Omental fat pad (tissue), 3 donors: ENCODE measurements at regions not wholly inside any gene's neighbourhood (a gene's known extent, or its start where the extent isn't known, plus 50 kb on each side); places are given as distances from the start of the nearest gene placed in this dataset.
"Not testable (repeated sequence)": the region's sequence is repeated elsewhere in the genome, so short reads cannot be mapped to it uniquely, and the experiment has no call there.

Source experiments
- ATAC-seq: fragments of 150-250 bp; one replicate; pipeline ENCODE4 v1.9.1; 2016; ENCODE audit warnings: mild to moderate bottlenecking, moderate library complexity; ENCODE audit not compliant: low FRiP score
- DNase-seq: peaks from one replicate; pipeline ENCODE4 v3.0.0-alpha.2; 2019; ENCODE audit warnings: low spot score
- CTCF ChIP-seq, 3 donors: fragments of 450-650 bp; IDR thresholded peaks; one replicate each; pipeline ENCODE4 v1.5.1; 2016 to 2017; ENCODE audit warnings: antibody characterized with exemption in 3 of 3, mild to moderate bottlenecking in 3 of 3, moderate library complexity in 2 of 3

- DNase-seq: no peak
- no peak for TF ChIP-seq CTCF (IDR thresholded peaks at IDR 0.05)
- ATAC-seq: no peak
Observed at GRCh38 chr9:71279151-71279739, 157.8 kb upstream of the TRPM3 start.

DNA sequence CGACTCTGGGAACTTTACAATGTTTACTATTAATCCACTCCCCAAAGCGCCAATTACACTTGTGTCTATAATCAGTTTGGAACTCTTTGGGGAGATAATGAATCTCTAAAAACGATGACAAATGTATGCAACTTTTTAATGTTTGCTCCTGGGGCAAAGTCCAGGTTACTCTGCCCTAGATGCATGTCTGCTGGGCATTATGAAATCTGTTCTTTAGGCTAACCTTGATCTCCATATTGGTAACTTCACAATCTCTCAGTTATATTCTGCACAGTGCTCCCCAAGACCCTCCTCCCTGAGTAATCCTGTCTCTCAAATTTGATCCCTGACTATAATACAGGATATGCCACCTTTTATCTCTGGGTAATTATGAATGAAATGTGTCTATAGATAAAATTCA lies 152.2 kb upstream of the TRPM3 start:
- DNase-seq: no peak
- no peak for TF ChIP-seq CTCF (IDR thresholded peaks at IDR 0.05)
- no peak for ATAC-seq

- no peak for ATAC-seq
Observed at GRCh38 chr9:71271602-71272001, 150.2 kb upstream of the TRPM3 start.

GRCh38 chr9:71270554-71270953 lies 149.1 kb upstream of the TRPM3 start:
- no peak for ATAC-seq
- no peak for DNase-seq
- TF ChIP-seq CTCF (IDR thresholded peaks at IDR 0.05): no peak

More at GRCh38 chr9:71271602-71272001, 150.2 kb upstream of the TRPM3 start:
- no peak for TF ChIP-seq CTCF (IDR thresholded peaks at IDR 0.05)
- no peak for DNase-seq

GRCh38 chr9:71269859-71270258 lies 148.4 kb upstream of the TRPM3 start:
- no peak for DNase-seq
- TF ChIP-seq CTCF (IDR thresholded peaks at IDR 0.05): no peak

GRCh38 chr9:71268871-71269635 lies 147.6 kb upstream of the TRPM3 start:
- no peak for ATAC-seq
- no peak for TF ChIP-seq CTCF (IDR thresholded peaks at IDR 0.05)
- DNase-seq: no peak

More at GRCh38 chr9:71269859-71270258, 148.4 kb upstream of the TRPM3 start:
- ATAC-seq: no peak

GRCh38 chr9:71263451-71263850 lies 142.0 kb upstream of the TRPM3 start:
- no peak for TF ChIP-seq CTCF (IDR thresholded peaks at IDR 0.05)
- DNase-seq (no peak), ATAC-seq (no peak)

GRCh38 chr9:71260419-71260818 lies 139.0 kb upstream of the TRPM3 start:
- DNase-seq, ATAC-seq: not testable (repeated sequence)
